Adrenal gland (tissue), 9 donors: ENCODE measurements at regions not wholly inside any gene's neighbourhood (a gene's known extent, or its start where the extent isn't known, plus 50 kb on each side); places are given as distances from the start of the nearest gene placed in this dataset.

Source experiments
- DNase-seq, 7 donors: peaks; one replicate each; pipeline ENCODE4 v3.0.0-alpha.2; 2019 to 2020
- H3K27ac ChIP-seq, 5 donors: fragments of 200-600 bp; sonication (generic) in 4 of 5; 1 replicate in 3 of 5; 2 replicates in 2 of 5; pipeline versions ENCODE4 v1.5.1 to v1.8.0; 2016 to 2020; ENCODE audit warnings: mild to moderate bottlenecking in 1 of 5
- H3K27me3 ChIP-seq: fragments of 200-600 bp; 2 replicates; pipeline ENCODE4 v1.8.0; 2021
- H3K36me3 ChIP-seq, 2 donors: fragments of 200-600 bp; replicated peaks in 1 of 2; 1 replicate in 1 of 2; 2 replicates in 1 of 2; pipeline versions ENCODE4 v1.5.1 to v1.8.0; 2018 to 2022
- H3K4me1 ChIP-seq, 2 donors: fragments of 200-600 bp; replicated peaks in 1 of 2; 1 replicate in 1 of 2; 2 replicates in 1 of 2; pipeline versions ENCODE4 v1.5.1 to v1.8.0; 2018 to 2021
- H3K4me3 ChIP-seq, 4 donors: fragments of 200-600 bp; sonication (generic) in 3 of 4; one replicate each; pipeline ENCODE4 v1.5.1; 2016 to 2018
- H3K9me3 ChIP-seq, 3 donors: fragments of 200-600 bp; sonication (generic) in 1 of 3; replicated peaks in 1 of 3; 1 replicate in 2 of 3; 2 replicates in 1 of 3; pipeline versions ENCODE4 v1.5.1 to v1.8.0; 2016 to 2021
- CTCF ChIP-seq, 6 experiments: fragments of 450-650 bp in 4 of 6; fragments of 200-600 bp in 2 of 6; sonication (generic) in 1 of 6; IDR thresholded peaks; 1 replicate in 5 of 6; 2 replicates in 1 of 6; pipeline versions ENCODE4 v1.5.1 to v1.8.0; 2016 to 2021; ENCODE audit warnings: antibody characterized with exemption in 6 of 6, mild to moderate bottlenecking in 2 of 6, moderate library complexity in 1 of 6
- POLR2A ChIP-seq, 2 donors: fragments of 450-650 bp; IDR thresholded peaks; one replicate each; pipeline ENCODE4 v1.6.1; 2017; ENCODE audit warnings: antibody characterized with exemption in 2 of 2, mild to moderate bottlenecking in 2 of 2, moderate library complexity in 1 of 2
- WGBS, 4 donors: extraction: QIAGEN DNeasy Blood & Tissue Kit in 2 of 4; methylation state at CpG; one replicate each; pipeline versions ENCODE4 v1.1.5 to v1.1.7; 2013 to 2017; 5-methylcytosine and 5-hydroxymethylcytosine counted together
- intact Hi-C, 2 donors: fragments of 100-400 bp; cut with DNase I; formaldehyde crosslinking; loops; one replicate each; pipeline versions ENCODE4 v1.14.1 to v1.15.0; 2022 to 2023
- donor health status: healthy with polysubstance abuse.
- donor health status: Bipolar disorder and iron deficiency.
- donor health status: DM: yes; HTN: yes; CAD: no.
- donor health status: DM: no; HTN: no; CAD: no.
- donor health status: DM: no; HTN: no; CAD: no.

- no peaks in the 10 kb centered on the region for H3K27me3 ChIP-seq
- peaks cover 12 to 19% of the 10 kb centered on the region in 2 donors for H3K4me1 ChIP-seq
- intact Hi-C loops = no loop called here
- no peaks in the 10 kb centered on the region for H3K9me3 ChIP-seq
- 83 to 91% (median 87%) methylated on average over 16 to 24 of the region's 24 CpGs for WGBS, 4 donors
- H3K4me3 ChIP-seq = no peak overlapping the region
- no peak overlapping the region for H3K27ac ChIP-seq
- H3K36me3 ChIP-seq = no peaks in the 10 kb centered on the region
- TF ChIP-seq CTCF (IDR thresholded peaks at IDR 0.05) (no peak), POLR2A (IDR thresholded peaks at IDR 0.05) (no peak)
- DNase-seq = no peak
These were observed 61.5 kb downstream of the IGLL1 start for GRCh38 chr22:23518376-23519187.

GRCh38 chr22:23517804-23518375 lies 62.2 kb downstream of the IGLL1 start:
- DNase-seq = no peak
- no peak for TF ChIP-seq CTCF (IDR thresholded peaks at IDR 0.05)
- no peak for TF ChIP-seq POLR2A (IDR thresholded peaks at IDR 0.05)
- Histone ChIP-seq H3K27me3 (no peaks in the 10 kb centered on the region), H3K27ac (no peak overlapping the region), H3K4me1 (peaks cover 12 to 15% of the 10 kb centered on the region in 2 donors), H3K36me3 (no peaks in the 10 kb centered on the region), H3K4me3 (no peak overlapping the region), H3K9me3 (no peaks in the 10 kb centered on the region)
- intact Hi-C loops = no loop called here
- 72 to 88% (median 85%) methylated on average over 3 to 4 of the region's 4 CpGs for whole genome bisulfite sequencing, 4 donors

GRCh38 chr22:23516304-23516703 lies 63.8 kb downstream of the IGLL1 start:
- intact Hi-C loops = no loop called here
- DNase-seq = peak in 1 of 7 donors; percentile 29
- H3K9me3 ChIP-seq = no peaks in the 10 kb centered on the region
- H3K36me3 ChIP-seq = no peaks in the 10 kb centered on the region
- H3K27me3 ChIP-seq = no peaks in the 10 kb centered on the region
- H3K4me3 ChIP-seq = no peak overlapping the region
- no peak overlapping the region for H3K27ac ChIP-seq
- 69 to 75% (median 74%) methylated on average over 7 to 9 of the region's 9 CpGs for WGBS, 4 donors
- no peak for TF ChIP-seq POLR2A (IDR thresholded peaks at IDR 0.05)
- no peak for TF ChIP-seq CTCF (IDR thresholded peaks at IDR 0.05)
- peaks cover 6% of the 10 kb centered on the region in 2 donors for H3K4me1 ChIP-seq

GRCh38 chr22:23514322-23515038 lies 65.6 kb downstream of the IGLL1 start:
- H3K27ac ChIP-seq = no peak overlapping the region
- no peaks in the 10 kb centered on the region for H3K36me3 ChIP-seq
- H3K4me1 ChIP-seq = no peaks in the 10 kb centered on the region
- no peak overlapping the region for H3K4me3 ChIP-seq
- DNase-seq = no peak
- 87 to 94% (median 93%) methylated on average over 10 to 15 of the region's 15 CpGs for WGBS, 4 donors
- no peaks in the 10 kb centered on the region for H3K27me3 ChIP-seq
- TF ChIP-seq CTCF (IDR thresholded peaks at IDR 0.05) (no peak), POLR2A (IDR thresholded peaks at IDR 0.05) (no peak)
- intact Hi-C loops = no loop called here
- no peaks in the 10 kb centered on the region for H3K9me3 ChIP-seq
